Vagina (tissue), 2 donors: ENCODE measurements at regions not wholly inside any gene's neighbourhood (a gene's known extent, or its start where the extent isn't known, plus 50 kb on each side); places are given as distances from the start of the nearest gene placed in this dataset.
A peak's percentile ranks its signal among the peaks of the same experiment; 100 is the strongest.

Experiments used
- DNase-seq, 2 donors: peaks; one replicate each; pipeline ENCODE4 v3.0.0-alpha.2; 2017; ENCODE audit errors: extremely low spot score in 2 of 2
- H3K27ac ChIP-seq: fragments of 200-600 bp; sonication (generic); one replicate; pipeline ENCODE4 v1.5.1; 2019
- H3K27me3 ChIP-seq: fragments of 200-600 bp; sonication (generic); one replicate; pipeline ENCODE4 v1.5.1; 2019
- H3K36me3 ChIP-seq, 2 donors: fragments of 200-600 bp; sonication (generic); one replicate each; pipeline ENCODE4 v1.5.1; 2017 to 2019
- H3K4me1 ChIP-seq: fragments of 200-600 bp; sonication (generic); one replicate; pipeline ENCODE4 v1.5.1; 2019
- H3K4me3 ChIP-seq, 2 donors: fragments of 200-600 bp; sonication (generic); 1 replicate in 1 of 2; 2 replicates in 1 of 2; pipeline ENCODE4 v1.5.1; 2016 to 2019
- H3K9me3 ChIP-seq: fragments of 200-600 bp; sonication (generic); one replicate; pipeline ENCODE4 v1.5.1; 2019
- POLR2A ChIP-seq, 2 donors: fragments of 450-650 bp; IDR thresholded peaks; one replicate each; pipeline ENCODE4 v1.6.1; 2017; ENCODE audit warnings: antibody characterized with exemption in 2 of 2, mild to moderate bottlenecking in 2 of 2, moderate library complexity in 2 of 2
- POLR2AphosphoS5 ChIP-seq, 2 donors: sonication (generic); formaldehyde crosslinking; IDR thresholded peaks; one replicate each; pipeline ENCODE4 v1.9.0; 2017; ENCODE audit warnings: antibody characterized with exemption in 2 of 2, mild to moderate bottlenecking in 2 of 2, low read depth in 1 of 2; ENCODE audit not compliant: insufficient read depth in 1 of 2
- intact Hi-C: fragments of 100-400 bp; cut with DNase I; formaldehyde crosslinking; loops from one replicate; pipeline ENCODE4 v1.15.1; 2023
- TF ChIP-seq, protein P1 (sequence below), 3 experiments: fragments of 450-650 bp in 2 of 3; fragments of 200-600 bp in 1 of 3; sonication (generic) in 1 of 3; IDR thresholded peaks; one replicate each; pipeline ENCODE4 v1.5.1; 2017 to 2019; ENCODE audit warnings: antibody characterized with exemption in 3 of 3, mild to moderate bottlenecking in 2 of 3, moderate library complexity in 2 of 3

- no peaks in the 10 kb centered on the region for H3K36me3 ChIP-seq
- H3K27me3 ChIP-seq = no peaks in the 10 kb centered on the region
- no peak overlapping the region for H3K4me3 ChIP-seq
- H3K9me3 ChIP-seq = no peaks in the 10 kb centered on the region
- TF ChIP-seq, protein P1, sequence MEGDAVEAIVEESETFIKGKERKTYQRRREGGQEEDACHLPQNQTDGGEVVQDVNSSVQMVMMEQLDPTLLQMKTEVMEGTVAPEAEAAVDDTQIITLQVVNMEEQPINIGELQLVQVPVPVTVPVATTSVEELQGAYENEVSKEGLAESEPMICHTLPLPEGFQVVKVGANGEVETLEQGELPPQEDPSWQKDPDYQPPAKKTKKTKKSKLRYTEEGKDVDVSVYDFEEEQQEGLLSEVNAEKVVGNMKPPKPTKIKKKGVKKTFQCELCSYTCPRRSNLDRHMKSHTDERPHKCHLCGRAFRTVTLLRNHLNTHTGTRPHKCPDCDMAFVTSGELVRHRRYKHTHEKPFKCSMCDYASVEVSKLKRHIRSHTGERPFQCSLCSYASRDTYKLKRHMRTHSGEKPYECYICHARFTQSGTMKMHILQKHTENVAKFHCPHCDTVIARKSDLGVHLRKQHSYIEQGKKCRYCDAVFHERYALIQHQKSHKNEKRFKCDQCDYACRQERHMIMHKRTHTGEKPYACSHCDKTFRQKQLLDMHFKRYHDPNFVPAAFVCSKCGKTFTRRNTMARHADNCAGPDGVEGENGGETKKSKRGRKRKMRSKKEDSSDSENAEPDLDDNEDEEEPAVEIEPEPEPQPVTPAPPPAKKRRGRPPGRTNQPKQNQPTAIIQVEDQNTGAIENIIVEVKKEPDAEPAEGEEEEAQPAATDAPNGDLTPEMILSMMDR (IDR thresholded peaks at IDR 0.05) = no peak
- no peak for TF ChIP-seq POLR2A (IDR thresholded peaks at IDR 0.05)
- peaks cover 31% of the 10 kb centered on the region for H3K4me1 ChIP-seq
- no peak for DNase-seq
- H3K27ac ChIP-seq = no peak overlapping the region
- intact Hi-C loops = loop anchor here (10.0 kb wide), 1 partner anchor 73 kb away; the partner anchor contains the start of gene KLF12
These were observed 72.1 kb downstream of the KLF12 start for GRCh38 chr13:74061926-74062595.

DNA sequence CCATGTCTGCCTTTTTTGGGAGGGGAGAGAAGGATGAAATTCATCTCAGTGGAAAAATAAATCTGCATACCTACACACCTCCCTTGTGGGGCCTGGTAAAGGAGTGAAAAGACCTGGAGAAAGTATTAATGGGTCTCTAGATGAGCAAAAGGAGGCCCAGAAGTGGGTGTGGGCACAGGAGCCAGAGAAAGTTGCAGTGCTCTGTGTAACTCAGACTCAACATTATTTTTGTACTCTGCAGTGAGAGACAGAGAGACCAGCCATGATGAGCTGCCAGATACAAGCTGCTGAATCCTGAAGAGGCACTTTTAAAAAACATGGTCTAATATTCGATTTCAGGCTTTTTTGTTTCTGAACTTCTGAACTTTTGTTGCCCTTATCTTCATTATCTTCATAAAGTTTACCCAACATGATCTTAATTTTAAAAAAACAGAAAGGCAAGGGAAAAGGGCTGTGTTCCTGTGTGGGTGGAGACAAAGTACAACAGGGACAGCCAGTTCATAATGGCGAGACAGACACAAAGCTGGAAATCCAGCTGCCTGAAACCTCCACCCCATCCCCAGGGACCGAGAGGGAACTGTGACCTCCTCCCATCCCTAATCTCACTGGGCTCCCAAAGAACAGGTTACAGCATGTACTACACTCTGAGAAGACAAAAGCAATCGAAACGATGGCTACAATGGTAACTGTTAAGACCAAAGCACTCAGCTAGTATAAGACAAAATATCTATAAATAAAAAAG is 77.2 kb downstream of the KLF12 start:
- TF ChIP-seq POLR2AphosphoS5 (IDR thresholded peaks at IDR 0.05; ENCODE audit: insufficient read depth in 1 of 2, low read depth in 1 of 2) = no peak
- Histone ChIP-seq H3K27ac (peak overlapping the region; percentile 38), H3K27me3 (no peaks in the 10 kb centered on the region), H3K4me1 (peaks cover 23% of the 10 kb centered on the region), H3K36me3 (no peaks in the 10 kb centered on the region), H3K9me3 (no peaks in the 10 kb centered on the region), H3K4me3 (no peak overlapping the region)
- DNase-seq = no peak
- intact Hi-C loops = no loop called here

DNA sequence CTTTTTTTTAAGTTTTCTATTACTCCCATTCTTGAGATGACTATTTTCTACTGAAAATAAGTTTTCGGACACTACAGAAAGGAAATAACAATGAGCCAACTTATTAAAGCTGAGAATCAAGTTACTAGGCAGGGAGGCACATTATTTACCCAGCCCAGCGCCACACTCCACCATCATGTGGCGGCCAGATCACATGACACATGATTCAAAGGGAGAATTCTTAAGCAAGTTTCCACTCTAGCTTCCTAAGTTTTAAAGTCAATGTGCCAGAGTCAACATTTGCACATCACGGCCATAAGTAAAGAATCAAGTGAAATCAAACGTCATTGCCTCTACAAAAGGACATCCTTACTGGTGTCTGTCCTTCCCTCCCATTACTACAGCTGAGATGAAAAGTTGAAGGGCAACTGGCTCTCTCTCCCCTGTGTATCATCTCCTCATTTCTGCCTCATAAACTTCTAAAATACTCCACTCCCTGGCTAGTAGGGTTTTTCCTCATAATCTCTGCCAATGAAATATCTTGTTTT is 81.7 kb downstream of the KLF12 start:
- H3K4me1 ChIP-seq = peaks cover 19% of the 10 kb centered on the region
- no peaks in the 10 kb centered on the region for H3K27me3 ChIP-seq
- H3K4me3 ChIP-seq = no peak overlapping the region
- intact Hi-C loops = no loop called here
- H3K9me3 ChIP-seq = no peaks in the 10 kb centered on the region
- TF ChIP-seq POLR2A (IDR thresholded peaks at IDR 0.05) (no peak), POLR2AphosphoS5 (IDR thresholded peaks at IDR 0.05; ENCODE audit: insufficient read depth in 1 of 2, low read depth in 1 of 2) (no peak)
- TF ChIP-seq, protein P1 (IDR thresholded peaks at IDR 0.05) = no peak
- no peak overlapping the region for H3K27ac ChIP-seq
- H3K36me3 ChIP-seq = no peaks in the 10 kb centered on the region
- DNase-seq = no peak

- intact Hi-C loops = loop anchor here (5.0 kb wide), 1 partner anchor 986 kb away; no protein-coding TSS in a partner anchor
- Histone ChIP-seq H3K4me3 (no peak overlapping the region), H3K9me3 (no peaks in the 10 kb centered on the region), H3K27me3 (no peaks in the 10 kb centered on the region), H3K4me1 (peaks cover 6% of the 10 kb centered on the region), H3K36me3 (no peaks in the 10 kb centered on the region), H3K27ac (no peak overlapping the region)
- TF ChIP-seq POLR2A (IDR thresholded peaks at IDR 0.05) (no peak), POLR2AphosphoS5 (IDR thresholded peaks at IDR 0.05; ENCODE audit: insufficient read depth in 1 of 2, low read depth in 1 of 2) (no peak)
- TF ChIP-seq, protein P1 (IDR thresholded peaks at IDR 0.05) = no peak
- no peak for DNase-seq
These were observed 85.4 kb downstream of the KLF12 start for GRCh38 chr13:74048756-74049155.

DNA sequence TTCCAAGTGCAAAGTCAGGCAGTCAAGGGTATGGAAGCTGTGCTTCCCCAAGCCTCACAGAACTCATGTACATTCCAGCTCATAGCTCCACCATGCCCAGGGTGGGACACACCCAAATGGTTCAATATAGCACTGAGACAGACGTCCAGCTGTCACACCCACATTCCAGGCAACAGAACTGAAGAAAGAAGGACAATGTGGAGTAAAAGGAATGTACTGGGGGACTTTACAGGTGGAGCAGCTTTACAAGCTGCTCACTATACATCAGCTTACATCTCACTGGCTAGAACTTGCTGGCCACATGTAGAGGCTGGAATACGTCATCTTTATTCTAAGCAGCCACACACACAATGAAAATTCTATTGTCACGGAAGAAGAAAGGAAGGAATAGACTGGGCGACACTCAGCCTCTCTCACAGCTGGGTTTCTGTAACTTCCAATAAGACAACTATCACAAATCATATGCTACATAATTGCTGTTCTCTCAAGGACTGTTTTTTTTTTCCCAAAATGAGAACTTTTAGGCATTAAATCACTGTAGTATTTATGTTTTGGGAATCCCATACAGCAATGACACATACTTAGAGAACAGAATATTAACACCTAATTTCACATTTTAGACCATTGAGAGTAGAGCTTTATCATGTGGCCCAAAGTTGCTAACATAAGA is 86.1 kb downstream of the KLF12 start:
- Histone ChIP-seq H3K27me3 (no peaks in the 10 kb centered on the region), H3K4me1 (peaks cover 6% of the 10 kb centered on the region), H3K4me3 (no peak overlapping the region), H3K36me3 (no peaks in the 10 kb centered on the region), H3K27ac (no peak overlapping the region), H3K9me3 (no peaks in the 10 kb centered on the region)
- intact Hi-C loops = loop anchor here (5.0 kb wide), 1 partner anchor 986 kb away; no protein-coding TSS in a partner anchor
- DNase-seq = no peak
- TF ChIP-seq POLR2AphosphoS5 (IDR thresholded peaks at IDR 0.05; ENCODE audit: insufficient read depth in 1 of 2, low read depth in 1 of 2) (no peak), POLR2A (IDR thresholded peaks at IDR 0.05) (no peak)
- TF ChIP-seq, protein P1 (IDR thresholded peaks at IDR 0.05) = no peak
